Adrenal gland (tissue), 9 donors: ENCODE measurements at regions not wholly inside any gene's neighbourhood (a gene's known extent, or its start where the extent isn't known, plus 50 kb on each side); places are given as distances from the start of the nearest gene placed in this dataset.

ENCODE experiments used
- DNase-seq, 7 donors: peaks; one replicate each; pipeline ENCODE4 v3.0.0-alpha.2; 2019 to 2020
- H3K27ac ChIP-seq, 5 donors: fragments of 200-600 bp; sonication (generic) in 4 of 5; 1 replicate in 3 of 5; 2 replicates in 2 of 5; pipeline versions ENCODE4 v1.5.1 to v1.8.0; 2016 to 2020; ENCODE audit warnings: mild to moderate bottlenecking in 1 of 5
- H3K27me3 ChIP-seq: fragments of 200-600 bp; 2 replicates; pipeline ENCODE4 v1.8.0; 2021
- H3K36me3 ChIP-seq, 2 donors: fragments of 200-600 bp; replicated peaks in 1 of 2; 1 replicate in 1 of 2; 2 replicates in 1 of 2; pipeline versions ENCODE4 v1.5.1 to v1.8.0; 2018 to 2022
- H3K4me1 ChIP-seq, 2 donors: fragments of 200-600 bp; replicated peaks in 1 of 2; 1 replicate in 1 of 2; 2 replicates in 1 of 2; pipeline versions ENCODE4 v1.5.1 to v1.8.0; 2018 to 2021
- H3K4me3 ChIP-seq, 4 donors: fragments of 200-600 bp; sonication (generic) in 3 of 4; one replicate each; pipeline ENCODE4 v1.5.1; 2016 to 2018
- H3K9me3 ChIP-seq, 3 donors: fragments of 200-600 bp; sonication (generic) in 1 of 3; replicated peaks in 1 of 3; 1 replicate in 2 of 3; 2 replicates in 1 of 3; pipeline versions ENCODE4 v1.5.1 to v1.8.0; 2016 to 2021
- POLR2A ChIP-seq, 2 donors: fragments of 450-650 bp; IDR thresholded peaks; one replicate each; pipeline ENCODE4 v1.6.1; 2017; ENCODE audit warnings: antibody characterized with exemption in 2 of 2, mild to moderate bottlenecking in 2 of 2, moderate library complexity in 1 of 2
- WGBS, 4 donors: extraction: QIAGEN DNeasy Blood & Tissue Kit in 2 of 4; methylation state at CpG; one replicate each; pipeline versions ENCODE4 v1.1.5 to v1.1.7; 2013 to 2017; 5-methylcytosine and 5-hydroxymethylcytosine counted together
- intact Hi-C, 2 donors: fragments of 100-400 bp; cut with DNase I; formaldehyde crosslinking; loops; one replicate each; pipeline versions ENCODE4 v1.14.1 to v1.15.0; 2022 to 2023
- TF ChIP-seq, protein P1 (sequence below), 6 experiments: fragments of 450-650 bp in 4 of 6; fragments of 200-600 bp in 2 of 6; sonication (generic) in 1 of 6; IDR thresholded peaks; 1 replicate in 5 of 6; 2 replicates in 1 of 6; pipeline versions ENCODE4 v1.5.1 to v1.8.0; 2016 to 2021; ENCODE audit warnings: antibody characterized with exemption in 6 of 6, mild to moderate bottlenecking in 2 of 6, moderate library complexity in 1 of 6
- donor health status: healthy with polysubstance abuse.
- donor health status: Bipolar disorder and iron deficiency.
- donor health status: DM: yes; HTN: yes; CAD: no.
- donor health status: DM: no; HTN: no; CAD: no.
- donor health status: DM: no; HTN: no; CAD: no.

DNA sequence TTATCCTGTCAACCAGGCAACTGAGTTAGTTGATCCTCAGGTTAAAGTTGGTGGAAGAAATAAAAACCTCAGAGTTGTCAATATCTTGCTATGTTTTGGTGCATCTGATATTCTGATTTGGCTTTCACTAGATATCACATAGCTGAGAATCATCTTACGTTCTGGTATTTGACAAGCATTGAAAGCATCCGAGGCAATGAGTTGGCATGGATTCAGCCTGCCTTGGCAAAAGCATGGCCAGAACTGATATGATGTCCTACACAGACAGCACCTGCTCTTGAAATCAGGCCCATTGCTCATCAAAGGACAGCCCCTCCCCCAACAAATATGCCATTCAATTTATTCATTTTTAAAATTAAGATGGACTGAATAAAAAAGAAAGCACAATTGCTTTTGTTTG is 320.7 kb upstream of the ATP2B1 start:
- no peak for TF ChIP-seq POLR2A (IDR thresholded peaks at IDR 0.05)
- Histone ChIP-seq H3K27ac (no peak overlapping the region), H3K9me3 (no peaks in the 10 kb centered on the region), H3K36me3 (no peaks in the 10 kb centered on the region), H3K4me3 (no peak overlapping the region), H3K27me3 (no peaks in the 10 kb centered on the region), H3K4me1 (no peaks in the 10 kb centered on the region)
- intact Hi-C loops, result no loop called here
- no peak for DNase-seq
- 41 to 62% (median 47%) methylated on average over 2 of the region's 2 CpGs for WGBS, 4 donors

DNA sequence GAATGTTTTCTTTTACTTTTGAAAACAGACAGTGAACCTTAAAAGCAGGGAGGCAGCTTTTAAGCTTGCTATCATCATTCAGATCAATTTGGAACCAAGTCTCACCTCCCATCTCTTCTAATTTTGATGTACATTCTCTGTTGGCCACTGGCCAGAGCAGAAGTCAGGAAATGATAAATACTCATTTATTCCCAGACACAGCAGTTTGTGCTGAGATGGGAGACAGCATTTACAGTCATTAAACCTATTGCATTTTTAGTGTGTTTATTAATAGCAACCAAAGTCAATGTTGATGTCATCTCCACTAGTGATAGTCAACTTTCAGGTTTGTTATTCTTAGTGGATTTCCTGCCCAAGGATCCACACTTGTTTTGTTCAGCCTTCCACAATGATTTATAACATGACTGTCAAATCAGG is 320.0 kb upstream of the ATP2B1 start:
- Histone ChIP-seq H3K9me3 (no peaks in the 10 kb centered on the region), H3K4me1 (no peaks in the 10 kb centered on the region), H3K27me3 (no peaks in the 10 kb centered on the region), H3K27ac (no peak overlapping the region), H3K4me3 (no peak overlapping the region), H3K36me3 (no peaks in the 10 kb centered on the region)
- TF ChIP-seq, protein P1, sequence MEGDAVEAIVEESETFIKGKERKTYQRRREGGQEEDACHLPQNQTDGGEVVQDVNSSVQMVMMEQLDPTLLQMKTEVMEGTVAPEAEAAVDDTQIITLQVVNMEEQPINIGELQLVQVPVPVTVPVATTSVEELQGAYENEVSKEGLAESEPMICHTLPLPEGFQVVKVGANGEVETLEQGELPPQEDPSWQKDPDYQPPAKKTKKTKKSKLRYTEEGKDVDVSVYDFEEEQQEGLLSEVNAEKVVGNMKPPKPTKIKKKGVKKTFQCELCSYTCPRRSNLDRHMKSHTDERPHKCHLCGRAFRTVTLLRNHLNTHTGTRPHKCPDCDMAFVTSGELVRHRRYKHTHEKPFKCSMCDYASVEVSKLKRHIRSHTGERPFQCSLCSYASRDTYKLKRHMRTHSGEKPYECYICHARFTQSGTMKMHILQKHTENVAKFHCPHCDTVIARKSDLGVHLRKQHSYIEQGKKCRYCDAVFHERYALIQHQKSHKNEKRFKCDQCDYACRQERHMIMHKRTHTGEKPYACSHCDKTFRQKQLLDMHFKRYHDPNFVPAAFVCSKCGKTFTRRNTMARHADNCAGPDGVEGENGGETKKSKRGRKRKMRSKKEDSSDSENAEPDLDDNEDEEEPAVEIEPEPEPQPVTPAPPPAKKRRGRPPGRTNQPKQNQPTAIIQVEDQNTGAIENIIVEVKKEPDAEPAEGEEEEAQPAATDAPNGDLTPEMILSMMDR (IDR thresholded peaks at IDR 0.05), result no peak
- TF ChIP-seq POLR2A (IDR thresholded peaks at IDR 0.05), result no peak
- DNase-seq, result no peak
- intact Hi-C loops, result no loop called here

DNA sequence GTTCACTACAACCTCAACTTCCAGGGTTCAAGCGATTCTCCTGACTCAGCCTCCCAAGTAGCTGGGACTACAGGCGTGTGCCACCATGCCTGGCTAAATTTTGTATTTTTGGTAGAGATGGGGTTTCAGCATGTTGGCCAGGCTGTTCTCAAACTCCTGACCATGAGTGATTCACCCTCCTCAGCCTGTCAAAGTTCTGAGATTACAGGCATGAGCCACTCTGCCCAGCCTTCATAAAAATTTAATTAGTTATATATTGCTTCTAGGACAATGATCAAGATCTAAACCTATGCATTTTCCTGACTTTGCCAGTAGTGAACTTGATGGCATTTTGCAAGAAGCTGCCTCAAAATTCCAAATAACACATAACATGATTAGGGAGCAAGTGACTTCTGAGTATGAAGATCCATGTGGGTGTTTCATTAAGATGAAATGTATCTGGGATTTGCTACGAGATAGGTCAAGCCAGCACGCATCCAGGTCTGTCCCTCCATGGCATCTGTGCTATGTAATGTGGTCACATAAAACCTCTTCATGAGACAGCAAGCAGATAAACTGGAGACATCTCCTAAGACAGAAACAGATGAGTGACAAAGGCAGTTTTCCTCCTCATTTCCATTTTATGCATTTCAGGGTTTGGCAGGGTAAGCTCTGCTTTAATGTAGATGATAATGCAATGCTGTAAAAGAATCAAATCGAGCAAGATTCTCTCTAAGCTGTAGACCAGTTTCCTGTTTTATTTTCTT is 319.4 kb upstream of the ATP2B1 start:
- 72 to 78% (median 76%) methylated on average over 5 of the region's 5 CpGs for WGBS, 4 donors
- H3K4me3 ChIP-seq, result no peak overlapping the region
- intact Hi-C loops, result no loop called here
- no peaks in the 10 kb centered on the region for H3K27me3 ChIP-seq
- no peaks in the 10 kb centered on the region for H3K4me1 ChIP-seq
- no peak overlapping the region for H3K27ac ChIP-seq
- no peaks in the 10 kb centered on the region for H3K36me3 ChIP-seq
- TF ChIP-seq, protein P1 (IDR thresholded peaks at IDR 0.05), result no peak
- TF ChIP-seq POLR2A (IDR thresholded peaks at IDR 0.05), result no peak
- no peaks in the 10 kb centered on the region for H3K9me3 ChIP-seq
- no peak for DNase-seq

DNA sequence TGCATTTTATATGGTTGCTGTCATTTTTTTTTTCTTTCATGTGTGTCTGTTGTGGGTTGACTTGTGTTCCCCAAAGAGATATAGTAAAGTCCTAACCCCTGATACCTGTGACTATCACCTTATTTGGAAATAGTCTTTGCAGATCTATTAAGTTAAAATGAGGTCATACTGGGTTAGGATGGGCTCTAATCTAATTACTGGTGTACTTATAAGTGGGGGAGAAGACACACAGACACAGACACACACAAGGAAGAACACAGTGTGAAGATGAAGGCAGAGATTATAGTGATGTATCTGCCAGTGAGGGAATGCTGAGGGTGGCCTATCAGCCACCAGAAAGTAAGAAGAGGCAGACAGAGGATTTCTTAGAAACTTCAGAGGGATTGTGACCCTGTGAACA is 318.4 kb upstream of the ATP2B1 start:
- H3K27ac ChIP-seq, result no peak overlapping the region
- no peaks in the 10 kb centered on the region for H3K36me3 ChIP-seq
- intact Hi-C loops, result no loop called here
- H3K4me1 ChIP-seq, result no peaks in the 10 kb centered on the region
- TF ChIP-seq POLR2A (IDR thresholded peaks at IDR 0.05), result no peak
- TF ChIP-seq, protein P1 (IDR thresholded peaks at IDR 0.05), result no peak
- no peaks in the 10 kb centered on the region for H3K9me3 ChIP-seq
- DNase-seq, result no peak
- H3K4me3 ChIP-seq, result no peak overlapping the region
- no peaks in the 10 kb centered on the region for H3K27me3 ChIP-seq

DNA sequence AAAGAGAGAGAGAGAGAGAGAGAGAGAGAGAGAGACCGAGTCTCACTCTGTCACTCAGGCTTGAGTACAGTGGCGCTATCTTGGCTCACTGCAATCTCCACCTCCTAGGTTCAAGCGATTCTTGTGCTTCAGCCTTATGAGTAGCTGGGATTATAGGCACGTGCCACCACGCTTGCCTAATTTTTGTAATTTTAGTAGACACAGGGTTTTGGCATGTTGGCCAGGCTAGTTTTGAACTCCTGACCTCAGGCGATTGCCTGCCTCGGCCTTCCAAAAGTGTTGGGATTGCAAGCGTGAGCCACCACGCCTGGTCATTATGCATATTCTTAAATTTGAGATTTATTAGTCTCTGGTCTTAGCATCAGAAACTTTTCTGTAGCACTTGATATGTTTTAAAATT is 317.9 kb upstream of the ATP2B1 start:
- H3K4me3 ChIP-seq, result no peak overlapping the region
- H3K27me3 ChIP-seq, result no peaks in the 10 kb centered on the region
- no peaks in the 10 kb centered on the region for H3K4me1 ChIP-seq
- H3K9me3 ChIP-seq, result no peaks in the 10 kb centered on the region
- intact Hi-C loops, result no loop called here
- TF ChIP-seq, protein P1 (IDR thresholded peaks at IDR 0.05), result no peak
- TF ChIP-seq POLR2A (IDR thresholded peaks at IDR 0.05), result no peak
- WGBS, 4 donors, result 86 to 97% (median 91%) methylated on average over 9 of the region's 9 CpGs
- no peaks in the 10 kb centered on the region for H3K36me3 ChIP-seq
- H3K27ac ChIP-seq, result no peak overlapping the region
- no peak for DNase-seq
